GM12873 (cell line): ENCODE measurements at regions not wholly inside any gene's neighbourhood (a gene's known extent, or its start where the extent isn't known, plus 50 kb on each side); places are given as distances from the start of the nearest gene placed in this dataset.

Source experiments
- TF ChIP-seq, protein P1 (sequence below): IDR thresholded peaks from 2 replicates; pipeline ENCODE4 v1.5.1; 2012; ENCODE audit warnings: low read depth, mild to moderate bottlenecking, moderate library complexity, low read length, control low read depth; ENCODE audit not compliant: insufficient read depth; ENCODE audit errors: missing control alignments

DNA sequence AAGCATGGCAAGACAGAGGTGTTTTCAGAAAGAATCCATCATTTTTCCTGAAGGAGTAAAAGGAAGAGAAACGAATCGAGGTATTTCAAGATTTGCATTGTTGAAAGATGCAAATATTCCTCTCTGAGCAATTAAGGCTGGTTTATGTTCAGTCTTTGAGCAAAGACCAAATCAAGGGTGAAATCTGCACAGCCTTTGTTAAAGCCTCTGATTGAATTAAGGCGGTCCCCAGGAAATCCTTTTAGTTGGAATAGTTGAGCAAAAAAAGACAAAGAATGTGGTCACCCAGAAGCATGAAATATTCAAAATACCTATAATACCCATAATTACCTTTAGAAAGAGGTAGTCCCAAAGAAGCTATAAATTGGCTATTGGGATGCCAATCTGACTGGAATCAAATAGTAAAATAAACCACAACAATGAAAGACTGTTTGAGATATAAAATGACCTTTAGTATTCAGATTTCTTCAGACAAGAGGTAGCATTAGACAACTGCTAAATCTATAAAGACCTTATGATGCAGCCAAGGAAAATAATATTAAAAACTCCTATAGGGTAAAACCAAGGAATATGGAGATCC lies 1218.1 kb downstream of the ROBO2 start:
- TF ChIP-seq, protein P1, sequence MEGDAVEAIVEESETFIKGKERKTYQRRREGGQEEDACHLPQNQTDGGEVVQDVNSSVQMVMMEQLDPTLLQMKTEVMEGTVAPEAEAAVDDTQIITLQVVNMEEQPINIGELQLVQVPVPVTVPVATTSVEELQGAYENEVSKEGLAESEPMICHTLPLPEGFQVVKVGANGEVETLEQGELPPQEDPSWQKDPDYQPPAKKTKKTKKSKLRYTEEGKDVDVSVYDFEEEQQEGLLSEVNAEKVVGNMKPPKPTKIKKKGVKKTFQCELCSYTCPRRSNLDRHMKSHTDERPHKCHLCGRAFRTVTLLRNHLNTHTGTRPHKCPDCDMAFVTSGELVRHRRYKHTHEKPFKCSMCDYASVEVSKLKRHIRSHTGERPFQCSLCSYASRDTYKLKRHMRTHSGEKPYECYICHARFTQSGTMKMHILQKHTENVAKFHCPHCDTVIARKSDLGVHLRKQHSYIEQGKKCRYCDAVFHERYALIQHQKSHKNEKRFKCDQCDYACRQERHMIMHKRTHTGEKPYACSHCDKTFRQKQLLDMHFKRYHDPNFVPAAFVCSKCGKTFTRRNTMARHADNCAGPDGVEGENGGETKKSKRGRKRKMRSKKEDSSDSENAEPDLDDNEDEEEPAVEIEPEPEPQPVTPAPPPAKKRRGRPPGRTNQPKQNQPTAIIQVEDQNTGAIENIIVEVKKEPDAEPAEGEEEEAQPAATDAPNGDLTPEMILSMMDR = no peak

DNA sequence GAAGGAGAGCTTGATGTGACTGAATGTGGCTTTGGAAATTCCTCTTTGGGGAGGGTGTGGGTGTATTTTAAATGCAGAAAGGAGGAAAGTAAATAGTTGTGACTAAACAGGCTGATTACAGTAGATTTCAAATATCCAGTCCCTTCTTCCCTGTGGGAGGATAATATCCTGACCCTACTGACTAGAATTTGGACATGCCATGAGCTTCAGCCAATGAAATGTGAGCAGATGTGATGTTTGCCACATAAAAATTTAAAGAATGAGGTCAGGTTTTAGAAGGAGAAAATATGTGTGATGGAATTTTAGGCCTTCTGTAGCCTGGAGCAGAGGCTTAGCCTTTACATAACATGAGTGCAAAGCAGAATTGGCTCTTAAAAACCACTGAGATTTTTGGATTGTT lies 1218.9 kb downstream of the ROBO2 start:
- TF ChIP-seq, protein P1 = no peak

DNA sequence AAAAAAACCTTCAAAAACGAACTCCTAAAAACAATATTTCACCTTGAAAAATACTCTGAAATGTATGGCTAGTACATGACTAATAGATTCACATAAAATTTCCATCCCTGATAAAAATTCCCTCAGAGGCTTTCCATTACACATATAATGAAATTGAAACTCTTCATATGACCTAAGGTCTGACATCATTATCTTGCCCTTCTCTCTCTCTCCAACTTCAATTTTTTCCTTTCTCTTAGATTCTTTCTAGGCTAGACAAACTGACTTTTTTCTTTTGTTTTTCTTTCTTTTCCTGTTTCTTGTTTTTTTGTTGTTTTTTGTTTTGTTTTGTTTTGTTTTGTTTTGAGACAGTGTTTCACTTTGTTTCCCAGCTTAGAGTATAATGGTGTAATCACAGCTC lies 1220.5 kb downstream of the ROBO2 start:
- TF ChIP-seq, protein P1 = no peak

DNA sequence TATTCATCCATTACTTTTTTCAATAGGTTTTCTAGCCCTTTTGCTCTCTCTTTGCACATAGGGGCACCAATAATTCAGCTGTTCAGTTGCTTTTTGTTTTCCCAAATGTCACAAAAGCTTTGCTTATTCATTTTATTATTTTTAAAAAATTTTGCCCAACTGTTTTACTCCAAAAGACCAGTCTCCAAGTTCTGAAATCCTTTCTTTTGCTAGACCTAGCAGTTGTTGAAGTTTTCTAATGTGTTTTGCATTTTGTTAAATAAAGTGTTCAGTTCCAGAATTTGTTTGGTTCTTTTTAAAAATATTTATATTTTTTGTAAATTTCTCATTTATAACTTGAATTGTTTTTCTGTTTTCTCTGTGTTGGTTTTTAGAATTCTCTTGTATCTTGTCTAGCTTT lies 1227.3 kb downstream of the ROBO2 start:
- TF ChIP-seq, protein P1 = no peak

DNA sequence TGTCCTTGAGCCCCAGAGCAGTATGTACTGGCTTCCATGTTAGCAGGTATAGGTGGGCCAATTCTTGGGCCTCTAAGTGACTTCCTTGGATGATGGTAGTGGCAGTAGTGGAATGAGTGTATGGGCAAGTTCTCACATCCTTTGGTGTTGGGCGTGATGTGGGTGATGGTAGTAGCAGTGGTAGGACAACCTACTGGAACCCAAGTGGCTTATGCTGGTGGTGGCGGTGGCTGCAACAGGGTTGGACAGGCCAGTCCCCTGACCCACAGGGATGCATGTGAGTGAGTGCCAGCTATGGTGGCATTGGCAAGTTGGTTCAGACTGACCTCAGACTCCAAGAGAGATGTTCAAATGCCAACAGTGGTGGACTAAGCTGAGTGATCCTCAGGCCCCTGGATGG lies 1228.2 kb downstream of the ROBO2 start:
- TF ChIP-seq, protein P1 = no peak

DNA sequence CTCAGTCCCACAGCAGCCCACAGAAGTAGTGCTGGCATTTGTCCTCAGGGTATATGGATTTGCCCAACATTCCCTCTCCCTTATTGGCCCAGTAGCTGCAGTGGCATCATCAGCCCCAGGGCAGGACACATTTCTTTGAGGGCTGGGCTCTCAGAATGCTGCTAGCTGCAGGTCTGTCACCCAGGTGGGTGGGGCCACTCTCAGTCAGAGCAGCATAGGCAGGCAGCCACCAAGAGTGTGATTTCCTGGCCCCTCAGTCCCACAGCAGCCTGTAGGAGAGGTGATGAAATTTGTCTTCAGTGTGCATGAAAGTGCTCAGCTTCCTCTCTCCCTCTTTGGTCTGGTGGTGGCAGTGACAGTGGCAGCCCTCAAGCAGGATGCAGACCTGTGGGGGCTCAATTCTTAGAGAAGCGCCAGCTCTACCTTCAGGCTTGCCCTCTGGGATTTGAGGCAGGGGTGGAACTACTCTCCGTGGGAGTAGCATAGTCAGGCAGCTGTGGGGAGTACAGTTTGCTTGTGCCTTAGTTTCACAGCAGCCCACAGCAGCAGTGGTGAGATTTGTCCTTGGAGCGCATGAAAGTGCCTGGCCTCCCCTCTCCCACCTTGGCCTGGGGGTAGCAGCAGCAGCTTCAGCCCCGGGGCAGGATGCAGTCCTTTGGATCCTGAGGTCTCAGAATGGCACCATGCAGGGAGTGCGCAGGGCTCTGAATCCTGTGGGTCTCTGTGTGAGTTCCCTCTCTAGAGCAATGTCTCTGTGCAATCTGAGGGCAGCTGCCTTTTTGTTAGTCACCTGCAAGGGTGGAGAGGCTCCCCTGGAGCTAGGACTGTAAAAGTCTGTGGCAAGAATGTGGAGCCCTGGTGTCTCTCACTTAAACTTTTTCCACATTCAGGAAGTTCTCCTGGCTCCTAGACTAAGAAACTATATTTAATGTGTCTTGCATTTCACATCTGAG lies 1229.1 kb downstream of the ROBO2 start:
- TF ChIP-seq, protein P1 = no peak

DNA sequence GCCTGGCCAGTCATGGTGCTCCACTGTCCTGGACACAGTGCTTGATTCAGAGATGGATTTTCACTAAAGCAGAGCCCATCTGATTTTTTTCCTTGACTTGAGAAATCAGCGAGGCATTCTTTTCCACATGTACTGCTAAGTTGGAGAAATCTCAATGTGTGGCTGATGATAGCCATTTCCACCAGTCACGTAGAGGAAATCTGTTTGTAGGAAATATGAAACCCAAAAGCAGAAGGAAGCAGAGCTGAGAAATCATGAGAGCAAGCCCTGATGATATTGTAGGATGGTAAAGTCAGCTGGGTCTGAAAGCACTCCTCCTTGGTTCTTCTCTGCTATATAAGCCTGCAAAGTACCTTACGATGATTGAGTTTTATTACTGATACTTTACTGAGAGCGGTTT lies 1233.4 kb downstream of the ROBO2 start:
- TF ChIP-seq, protein P1 = no peak
